Gastrocnemius medialis (tissue), 4 donors: ENCODE measurements at regions not wholly inside any gene's neighbourhood (a gene's known extent, or its start where the extent isn't known, plus 50 kb on each side); places are given as distances from the start of the nearest gene placed in this dataset.

Source experiments
- ATAC-seq, 2 donors: fragments of 150-250 bp; one replicate each; pipeline ENCODE4 v1.9.1; 2016
- DNase-seq, 2 donors: peaks; one replicate each; pipeline ENCODE4 v3.0.0-alpha.2; 2019
- H3K27ac ChIP-seq, 4 donors: fragments of 200-600 bp; sonication (generic); 1 replicate in 1 of 4; 2 replicates in 3 of 4; pipeline ENCODE4 v1.5.1; 2016 to 2018; ENCODE audit warnings: mild to moderate bottlenecking in 2 of 4, moderate library complexity in 1 of 4
- H3K27me3 ChIP-seq, 3 donors: fragments of 200-600 bp; sonication (generic) in 2 of 3; 1 replicate in 1 of 3; 2 replicates in 2 of 3; pipeline versions ENCODE4 v1.5.1 to v1.6.0; 2016 to 2019; ENCODE audit warnings: mild to moderate bottlenecking in 1 of 3, moderate library complexity in 1 of 3
- H3K36me3 ChIP-seq, 2 donors: fragments of 200-600 bp; sonication (generic) in 1 of 2; one replicate each; pipeline ENCODE4 v1.5.1; 2017 to 2018
- H3K4me1 ChIP-seq, 2 donors: fragments of 200-600 bp; sonication (generic) in 1 of 2; one replicate each; pipeline ENCODE4 v1.5.1; 2016 to 2017; ENCODE audit warnings: mild to moderate bottlenecking in 2 of 2
- H3K4me3 ChIP-seq, 4 donors: fragments of 200-600 bp; sonication (generic) in 3 of 4; 1 replicate in 1 of 4; 2 replicates in 3 of 4; pipeline ENCODE4 v1.5.1; 2016 to 2019; ENCODE audit warnings: mild to moderate bottlenecking in 2 of 4
- H3K9me3 ChIP-seq, 3 donors: fragments of 200-600 bp; sonication (generic) in 2 of 3; 1 replicate in 1 of 3; 2 replicates in 2 of 3; pipeline ENCODE4 v1.5.1; 2016 to 2019
- CTCF ChIP-seq, 5 experiments: fragments of 450-650 bp in 3 of 5; fragments of 200-600 bp in 2 of 5; sonication (generic) in 2 of 5; IDR thresholded peaks in 4 of 5; conservative IDR thresholded peaks in 1 of 5; 1 replicate in 4 of 5; 2 replicates in 1 of 5; pipeline ENCODE4 v1.5.1; 2016 to 2019; ENCODE audit warnings: antibody characterized with exemption in 5 of 5, mild to moderate bottlenecking in 3 of 5, moderate library complexity in 3 of 5
- POLR2A ChIP-seq, 2 donors: fragments of 450-650 bp; IDR thresholded peaks; one replicate each; pipeline ENCODE4 v1.6.1; 2017; ENCODE audit warnings: antibody characterized with exemption in 2 of 2, mild to moderate bottlenecking in 2 of 2, moderate library complexity in 2 of 2
- in situ Hi-C, 4 donors: fragments of 200-750 bp; cut with MboI; loops; one replicate each; pipeline versions ENCODE4 v1.15.0 to v1.8.0; 2017; ENCODE audit warnings: low sequenced_read_pairs in 4 of 4
- intact Hi-C: fragments of 100-400 bp; cut with DNase I; formaldehyde crosslinking; loops from one replicate; pipeline ENCODE4 v1.15.1; 2023; ENCODE audit warnings: low total_unique reads

- DNase-seq: no peak
- intact Hi-C loops: no loop called here
- no peaks in the 10 kb centered on the region for H3K9me3 ChIP-seq
- ATAC-seq: no peak
- TF ChIP-seq CTCF (IDR thresholded peaks at IDR 0.05 in 4 of 5, conservative IDR thresholded peaks at IDR 0.05 in 1 of 5): no peak
- TF ChIP-seq POLR2A (IDR thresholded peaks at IDR 0.05): no peak
- no peaks in the 10 kb centered on the region for H3K36me3 ChIP-seq
- H3K4me1 ChIP-seq: peaks cover 7 to 8% of the 10 kb centered on the region in 2 donors
- no peaks in the 10 kb centered on the region for H3K27me3 ChIP-seq
- in situ Hi-C loops: no loop called here
- no peak overlapping the region for H3K27ac ChIP-seq
- no peak overlapping the region for H3K4me3 ChIP-seq
Measured at GRCh38 chr20:54340667-54341081, 132.8 kb downstream of the PFDN4 start.

GRCh38 chr20:54342258-54342920 lies 133.0 kb upstream of the DOK5 start:
- H3K27ac ChIP-seq: no peak overlapping the region
- intact Hi-C loops (no loop called here), in situ Hi-C loops (no loop called here)
- H3K36me3 ChIP-seq: no peaks in the 10 kb centered on the region
- H3K27me3 ChIP-seq: no peaks in the 10 kb centered on the region
- TF ChIP-seq POLR2A (IDR thresholded peaks at IDR 0.05): no peak
- TF ChIP-seq CTCF (IDR thresholded peaks at IDR 0.05 in 4 of 5, conservative IDR thresholded peaks at IDR 0.05 in 1 of 5): no peak
- DNase-seq (no peak), ATAC-seq (no peak)
- H3K9me3 ChIP-seq: no peaks in the 10 kb centered on the region
- H3K4me1 ChIP-seq: peaks cover 7 to 8% of the 10 kb centered on the region in 2 donors
- H3K4me3 ChIP-seq: no peak overlapping the region

GRCh38 chr20:54343099-54343498 lies 132.3 kb upstream of the DOK5 start:
- TF ChIP-seq POLR2A (IDR thresholded peaks at IDR 0.05): no peak
- no peak for TF ChIP-seq CTCF (IDR thresholded peaks at IDR 0.05 in 4 of 5, conservative IDR thresholded peaks at IDR 0.05 in 1 of 5)
- in situ Hi-C loops: no loop called here
- Histone ChIP-seq H3K4me1 (peaks cover 7 to 8% of the 10 kb centered on the region in 2 donors), H3K27me3 (no peaks in the 10 kb centered on the region), H3K27ac (no peak overlapping the region), H3K9me3 (no peaks in the 10 kb centered on the region), H3K4me3 (no peak overlapping the region), H3K36me3 (no peaks in the 10 kb centered on the region)
- intact Hi-C loops: no loop called here
- DNase-seq: no peak
- no peak for ATAC-seq

GRCh38 chr20:54343634-54344033 lies 131.8 kb upstream of the DOK5 start:
- Histone ChIP-seq H3K4me1 (peaks cover 7 to 8% of the 10 kb centered on the region in 2 donors), H3K36me3 (no peaks in the 10 kb centered on the region), H3K27ac (no peak overlapping the region), H3K27me3 (no peaks in the 10 kb centered on the region), H3K9me3 (no peaks in the 10 kb centered on the region), H3K4me3 (no peak overlapping the region)
- TF ChIP-seq CTCF (IDR thresholded peaks at IDR 0.05 in 4 of 5, conservative IDR thresholded peaks at IDR 0.05 in 1 of 5): no peak
- TF ChIP-seq POLR2A (IDR thresholded peaks at IDR 0.05): no peak
- intact Hi-C loops (no loop called here), in situ Hi-C loops (no loop called here)
- ATAC-seq (no peak), DNase-seq (no peak)

- H3K9me3 ChIP-seq: no peaks in the 10 kb centered on the region
- DNase-seq (no peak), ATAC-seq (no peak)
- intact Hi-C loops (no loop called here), in situ Hi-C loops (no loop called here)
- no peak overlapping the region for H3K27ac ChIP-seq
- H3K27me3 ChIP-seq: no peaks in the 10 kb centered on the region
- TF ChIP-seq POLR2A (IDR thresholded peaks at IDR 0.05) (no peak), CTCF (IDR thresholded peaks at IDR 0.05 in 4 of 5, conservative IDR thresholded peaks at IDR 0.05 in 1 of 5) (no peak)
- H3K36me3 ChIP-seq: no peaks in the 10 kb centered on the region
- H3K4me3 ChIP-seq: no peak overlapping the region
- H3K4me1 ChIP-seq: peaks cover 7 to 8% of the 10 kb centered on the region in 2 donors
Measured at GRCh38 chr20:54344832-54345231, 130.6 kb upstream of the DOK5 start.
